ENCODE measurements at regions not wholly inside any gene's neighbourhood (a gene's known extent, or its start where the extent isn't known, plus 50 kb on each side); places are given as distances from the start of the nearest gene placed in this dataset.

DNA sequence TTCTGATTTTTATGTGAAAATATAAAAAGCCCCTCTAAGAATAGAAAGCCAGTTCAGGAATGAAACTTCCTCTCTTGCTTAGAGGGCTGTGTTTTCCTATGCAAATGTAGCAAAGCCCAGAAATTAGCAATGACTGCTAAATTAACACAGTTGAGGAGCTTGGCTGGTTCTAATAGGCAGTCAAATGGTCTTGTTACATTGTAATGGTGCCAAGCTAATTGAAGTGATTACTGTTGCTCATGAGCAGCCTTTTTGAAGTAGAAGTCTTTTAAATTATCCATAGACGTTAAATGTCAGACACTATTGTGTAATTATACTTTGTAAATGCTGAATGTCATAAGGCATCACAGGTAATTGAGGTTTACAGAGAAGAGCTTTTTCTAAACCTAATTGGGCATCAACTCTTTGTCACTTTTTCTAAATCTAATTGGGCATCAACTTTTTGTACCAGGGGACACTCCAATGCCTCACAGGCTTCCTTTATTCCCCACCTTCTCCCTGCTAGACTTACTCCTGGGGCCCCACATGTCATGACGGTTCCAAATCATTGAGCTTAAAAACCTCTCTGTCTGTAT is 229.1 kb downstream of the PSAT1 start:
- TF ChIP-seq, protein P1, sequence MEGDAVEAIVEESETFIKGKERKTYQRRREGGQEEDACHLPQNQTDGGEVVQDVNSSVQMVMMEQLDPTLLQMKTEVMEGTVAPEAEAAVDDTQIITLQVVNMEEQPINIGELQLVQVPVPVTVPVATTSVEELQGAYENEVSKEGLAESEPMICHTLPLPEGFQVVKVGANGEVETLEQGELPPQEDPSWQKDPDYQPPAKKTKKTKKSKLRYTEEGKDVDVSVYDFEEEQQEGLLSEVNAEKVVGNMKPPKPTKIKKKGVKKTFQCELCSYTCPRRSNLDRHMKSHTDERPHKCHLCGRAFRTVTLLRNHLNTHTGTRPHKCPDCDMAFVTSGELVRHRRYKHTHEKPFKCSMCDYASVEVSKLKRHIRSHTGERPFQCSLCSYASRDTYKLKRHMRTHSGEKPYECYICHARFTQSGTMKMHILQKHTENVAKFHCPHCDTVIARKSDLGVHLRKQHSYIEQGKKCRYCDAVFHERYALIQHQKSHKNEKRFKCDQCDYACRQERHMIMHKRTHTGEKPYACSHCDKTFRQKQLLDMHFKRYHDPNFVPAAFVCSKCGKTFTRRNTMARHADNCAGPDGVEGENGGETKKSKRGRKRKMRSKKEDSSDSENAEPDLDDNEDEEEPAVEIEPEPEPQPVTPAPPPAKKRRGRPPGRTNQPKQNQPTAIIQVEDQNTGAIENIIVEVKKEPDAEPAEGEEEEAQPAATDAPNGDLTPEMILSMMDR (conservative IDR thresholded peaks at IDR 0.05 in 1 of 2, IDR thresholded peaks at IDR 0.05 in 1 of 2; ENCODE audit: low read depth in 1 of 2, low read length in 2 of 2), result no peak
- no peak for TF ChIP-seq EZH2 (IDR thresholded peaks at IDR 0.05; ENCODE audit: low read length, missing control alignments)
